D341Med (cell line): ENCODE measurements at regions not wholly inside any gene's neighbourhood (a gene's known extent, or its start where the extent isn't known, plus 50 kb on each side); places are given as distances from the start of the nearest gene placed in this dataset.

Experiments
- DNase-seq: peaks from one replicate; pipeline ENCODE4 v3.0.0; 2012; ENCODE audit warnings: low spot score

DNA sequence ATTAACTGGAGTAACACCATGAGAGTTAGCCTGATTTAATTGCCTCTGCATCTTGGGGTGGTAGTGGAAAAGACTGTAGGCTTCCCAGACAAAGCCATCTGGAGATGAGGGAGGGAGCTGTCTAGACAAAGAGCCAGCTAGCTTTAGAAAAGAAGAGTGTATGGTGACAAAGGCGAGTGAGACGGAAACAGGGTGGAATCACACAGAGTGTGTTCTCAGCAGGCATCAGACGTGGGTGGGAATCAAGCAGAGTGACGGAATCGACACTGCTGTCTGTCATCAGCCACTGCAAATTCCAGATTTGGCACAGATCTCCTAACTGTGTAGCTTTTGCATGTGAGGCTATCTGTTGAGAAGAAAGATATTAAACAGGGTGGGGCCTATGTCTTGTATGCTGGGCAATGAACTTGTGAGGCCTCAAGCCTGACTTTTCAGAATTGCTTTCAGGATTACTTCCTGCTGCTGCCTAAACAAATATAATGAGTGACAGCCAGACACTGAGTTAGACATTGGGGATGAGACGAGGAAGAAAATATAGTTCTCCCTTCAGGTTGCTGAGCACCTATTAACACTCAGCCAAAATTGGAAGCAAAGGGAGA, 236.5 kb upstream of the GRIP1 start:
- DNase-seq = no peak

DNA sequence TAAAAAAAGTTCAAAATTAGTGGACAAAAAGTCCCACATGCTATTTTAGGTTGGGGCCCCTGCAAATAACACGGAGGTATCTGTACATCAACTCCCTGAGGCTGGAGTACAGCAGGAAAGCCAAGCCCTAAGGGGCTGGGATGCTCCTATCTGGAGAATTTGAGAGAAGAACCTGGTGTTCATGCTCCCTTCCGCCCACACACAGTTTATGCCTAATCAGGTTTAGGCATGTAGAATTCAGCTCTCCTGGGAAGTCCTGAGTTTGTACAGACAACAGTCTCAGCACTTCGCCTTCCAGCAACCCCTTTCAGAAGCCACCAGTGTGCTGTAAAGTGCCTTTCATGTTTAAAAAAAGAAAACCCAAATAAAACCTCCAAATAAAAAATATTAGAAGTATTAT, 237.3 kb upstream of the GRIP1 start:
- DNase-seq = no peak

DNA sequence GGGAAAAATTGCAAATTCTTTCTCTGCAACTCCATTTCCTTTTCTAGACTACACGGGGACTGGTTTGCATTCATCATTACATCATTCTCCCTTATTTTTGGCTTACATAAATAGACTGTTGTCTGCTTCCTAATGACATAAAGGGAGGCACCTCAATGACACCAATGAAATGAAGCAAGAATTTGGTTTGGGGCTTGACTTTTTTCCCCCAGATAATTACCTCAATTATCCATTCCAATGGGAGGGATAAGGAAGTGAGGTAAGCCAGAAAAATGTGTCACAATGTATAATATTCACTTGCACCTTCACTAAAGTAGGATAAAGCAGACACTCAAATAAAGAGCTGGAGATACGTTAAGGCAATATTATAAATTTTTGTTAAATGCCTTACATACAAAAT, 240.6 kb upstream of the GRIP1 start:
- DNase-seq = no peak

DNA sequence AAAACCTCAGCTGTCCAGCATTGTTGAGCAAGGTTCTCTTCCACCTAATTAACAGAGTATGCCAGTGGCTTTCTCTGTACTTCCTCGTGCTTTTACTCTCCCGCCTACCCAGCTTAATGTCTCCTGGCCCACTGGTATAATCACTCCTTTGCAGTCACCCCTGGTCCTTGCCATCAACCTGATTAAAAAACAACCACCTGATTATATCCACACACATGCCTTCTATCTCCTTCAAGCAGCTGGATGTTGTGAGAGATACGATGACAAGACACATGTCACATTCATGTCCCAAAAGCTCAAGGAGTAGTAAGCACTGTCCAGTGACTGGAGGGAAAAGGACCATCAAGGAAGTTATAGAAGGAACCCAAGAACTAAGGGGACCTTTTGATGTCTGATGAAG, 241.3 kb upstream of the GRIP1 start:
- DNase-seq = no peak

DNA sequence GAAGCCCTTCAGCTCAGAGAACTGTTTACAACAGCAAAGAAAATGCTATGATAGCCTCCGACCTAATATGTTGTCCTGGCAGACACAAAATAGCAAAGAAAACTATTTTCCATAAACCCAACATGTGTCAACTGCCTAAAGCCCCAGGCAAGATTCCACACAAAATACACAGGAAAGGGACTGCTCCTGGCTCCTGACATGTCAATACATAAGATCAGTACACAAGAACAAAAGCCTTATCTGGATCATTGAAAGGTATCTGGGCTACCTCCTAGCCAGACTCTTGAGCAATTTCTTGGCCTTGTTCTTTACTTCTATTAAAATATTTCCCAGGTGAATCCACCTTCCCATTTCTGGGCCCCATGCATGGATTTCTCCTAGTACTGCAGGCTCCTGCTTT, 242.3 kb upstream of the GRIP1 start:
- DNase-seq = no peak

DNA sequence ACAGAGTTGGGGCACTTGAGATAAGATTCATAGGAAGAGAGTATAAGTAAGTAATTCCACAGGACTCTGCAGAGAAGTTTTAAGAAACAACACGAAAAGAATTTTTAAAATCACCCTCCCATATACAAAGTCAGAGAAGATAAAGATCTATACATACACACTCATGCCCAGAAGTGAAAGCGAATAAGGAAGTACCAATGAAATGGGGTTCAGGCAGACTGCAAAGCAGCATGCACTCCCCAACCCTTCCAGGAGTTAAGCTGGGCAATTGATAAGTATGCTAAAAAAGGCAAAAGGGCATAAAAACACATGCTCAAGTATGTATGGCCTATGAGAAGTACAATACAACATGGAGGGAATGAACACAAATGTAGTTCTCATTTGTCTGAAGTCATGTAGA, 246.2 kb upstream of the GRIP1 start:
- DNase-seq = no peak

DNA sequence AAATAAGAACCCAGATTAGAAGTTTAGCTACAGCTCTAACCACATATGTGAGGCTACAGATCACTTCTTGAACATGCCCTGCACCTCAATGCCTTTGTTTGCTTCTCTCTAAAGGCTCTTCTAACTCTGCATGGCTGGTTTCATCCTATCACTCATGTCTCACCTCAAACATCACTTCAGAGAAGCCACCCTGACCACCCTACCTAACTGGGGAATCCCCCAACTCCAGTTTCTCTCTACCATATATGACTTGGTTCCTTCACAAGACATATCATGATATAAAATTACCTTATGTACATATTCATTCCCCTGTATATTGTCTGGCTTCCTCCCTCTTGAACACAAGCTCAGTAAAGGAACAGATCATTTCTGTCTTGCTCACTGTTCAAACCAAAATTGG, 250.2 kb upstream of the GRIP1 start:
- no peak for DNase-seq

DNA sequence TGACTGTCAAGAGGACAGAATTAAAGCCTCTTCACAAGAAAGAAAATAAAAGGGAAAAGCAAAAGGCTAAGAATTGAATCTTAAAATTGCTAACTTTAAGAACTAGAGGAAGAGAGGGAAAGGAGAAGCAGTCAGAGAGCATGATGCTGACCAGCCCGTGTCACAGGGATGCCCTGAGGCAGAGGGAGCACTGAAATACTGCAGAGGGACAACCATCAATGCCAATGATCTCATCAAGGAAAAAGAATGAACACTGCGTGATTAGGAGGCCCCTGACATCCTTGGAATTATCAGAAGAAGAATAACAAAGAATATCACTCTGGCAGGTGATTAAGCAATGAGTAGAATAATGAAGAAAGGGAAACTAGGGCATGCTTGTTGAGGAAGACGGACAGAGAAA, 252.2 kb upstream of the GRIP1 start:
- DNase-seq = no peak

DNA sequence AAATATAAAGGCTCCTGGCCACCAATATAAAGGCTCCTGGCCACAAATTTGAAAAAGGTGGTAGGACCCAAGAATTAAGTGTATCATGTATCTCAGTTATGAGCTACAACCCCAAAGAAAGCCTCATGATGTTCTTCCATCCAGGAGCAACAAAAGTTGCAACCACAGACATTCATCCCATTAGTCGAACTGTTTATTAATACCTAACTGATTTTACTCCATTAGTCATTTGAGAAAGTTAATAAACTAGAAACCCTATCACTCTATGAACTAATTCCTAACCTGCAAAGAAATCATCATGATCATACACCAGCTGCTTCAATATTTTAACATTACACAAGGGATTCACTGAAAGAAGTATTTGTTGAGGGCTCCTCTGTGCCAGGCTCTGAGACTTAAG, 253.2 kb upstream of the GRIP1 start:
- DNase-seq = no peak

DNA sequence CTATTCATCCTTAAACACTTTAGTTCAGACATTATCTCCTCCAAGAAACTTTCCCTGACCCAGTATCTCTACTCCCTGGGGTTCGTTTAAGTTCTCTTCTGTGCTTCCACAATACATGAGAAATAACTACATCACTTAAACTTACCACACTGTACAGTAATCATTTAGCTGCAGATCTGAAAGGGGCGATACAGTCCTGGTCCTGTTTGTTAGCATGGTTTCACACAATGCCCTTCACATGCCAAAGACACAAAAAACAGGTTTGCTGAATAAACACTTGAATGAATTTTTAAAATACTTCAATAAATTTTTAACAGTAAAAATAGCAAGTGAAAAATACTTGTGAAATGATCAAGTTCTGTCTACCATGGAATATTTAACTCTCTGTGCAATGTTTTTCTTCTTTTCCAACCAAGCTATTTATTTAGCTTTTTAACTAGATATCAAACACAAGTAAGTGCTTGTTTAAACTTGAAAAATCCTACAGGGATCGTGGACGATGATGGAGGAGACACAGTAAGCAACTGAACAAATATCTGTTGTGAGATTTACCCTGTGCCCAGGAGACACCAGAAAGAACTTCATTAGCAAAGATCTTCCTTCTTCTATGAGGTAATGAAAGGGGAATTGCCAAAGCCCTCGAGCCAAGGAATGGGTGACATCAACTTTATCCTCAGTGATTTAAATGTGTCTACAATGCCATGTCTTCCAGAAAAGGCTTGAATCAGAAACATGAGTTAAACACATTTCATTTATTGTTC, 255.6 kb upstream of the GRIP1 start:
- DNase-seq = no peak

DNA sequence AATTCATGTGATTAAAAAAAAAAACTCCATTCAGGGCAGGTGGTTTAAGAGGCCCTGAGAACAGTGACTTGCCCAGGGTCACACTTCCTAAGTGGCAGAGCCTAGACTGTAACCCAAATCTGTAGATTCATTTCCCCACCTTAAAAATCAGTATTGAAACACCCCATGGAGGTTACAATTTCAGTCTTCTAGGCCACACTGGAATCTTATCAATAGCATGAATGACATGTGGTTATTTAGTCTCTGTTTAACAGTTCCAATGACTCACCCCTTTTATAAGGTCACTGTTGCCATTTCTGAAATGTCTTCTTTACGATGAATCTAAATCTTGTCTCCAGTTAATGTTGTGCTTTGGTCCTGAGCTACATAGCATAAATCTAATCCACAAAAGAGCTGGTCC, 262.3 kb upstream of the GRIP1 start:
- no peak for DNase-seq

DNA sequence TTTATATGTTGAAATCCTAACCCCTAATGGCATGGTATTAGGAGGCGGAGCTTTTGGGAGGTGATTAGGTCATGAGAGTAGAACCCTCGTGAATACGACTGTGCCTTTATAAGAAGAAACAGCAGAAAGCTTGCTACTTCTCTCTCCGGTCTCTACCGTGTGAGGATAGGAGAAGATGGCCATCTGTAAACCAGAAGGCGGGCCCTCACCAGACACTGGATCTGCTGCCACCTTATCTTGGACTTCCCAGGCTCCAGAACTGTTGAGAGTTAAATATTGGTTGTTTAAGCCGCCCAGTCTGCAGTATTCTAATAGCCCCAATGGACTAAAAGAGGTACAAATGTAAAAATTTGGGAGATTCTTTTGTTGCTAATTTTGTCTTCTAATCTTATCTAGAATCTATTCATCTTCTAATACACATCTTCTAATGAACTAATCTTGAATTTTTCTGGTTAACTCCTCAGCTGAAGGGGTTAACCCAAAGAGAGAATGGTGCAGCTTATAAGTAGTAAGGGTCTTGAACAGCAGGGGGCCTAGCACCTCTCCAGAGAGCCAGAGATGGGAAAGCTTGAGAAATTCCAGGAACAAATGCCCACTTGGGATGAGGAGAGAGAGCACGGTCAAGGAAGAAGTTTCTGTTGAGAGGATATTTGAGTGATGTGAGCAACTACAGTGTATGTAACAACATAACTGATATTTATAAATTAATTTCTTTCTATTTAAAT, 264.0 kb upstream of the GRIP1 start:
- DNase-seq = no peak

DNA sequence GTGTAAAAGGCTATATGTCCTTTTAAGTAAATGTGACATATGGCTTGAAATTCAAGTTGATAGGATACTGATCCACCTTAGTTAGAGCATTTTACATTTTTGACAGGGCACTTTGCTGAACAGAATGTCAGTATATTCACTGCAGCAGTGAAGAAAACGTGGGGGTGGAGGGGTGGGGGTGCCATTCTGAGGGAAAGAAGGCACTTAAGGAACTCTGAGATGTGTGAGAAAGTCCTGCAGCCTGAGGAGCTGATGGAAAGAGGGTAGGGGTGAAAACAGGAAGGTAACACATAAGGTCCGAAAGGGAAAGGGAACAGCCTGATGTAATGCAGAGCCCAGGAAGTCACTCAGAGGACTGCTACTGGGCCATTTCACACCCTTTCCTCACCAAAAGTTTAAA, 265.5 kb upstream of the GRIP1 start:
- DNase-seq = no peak

DNA sequence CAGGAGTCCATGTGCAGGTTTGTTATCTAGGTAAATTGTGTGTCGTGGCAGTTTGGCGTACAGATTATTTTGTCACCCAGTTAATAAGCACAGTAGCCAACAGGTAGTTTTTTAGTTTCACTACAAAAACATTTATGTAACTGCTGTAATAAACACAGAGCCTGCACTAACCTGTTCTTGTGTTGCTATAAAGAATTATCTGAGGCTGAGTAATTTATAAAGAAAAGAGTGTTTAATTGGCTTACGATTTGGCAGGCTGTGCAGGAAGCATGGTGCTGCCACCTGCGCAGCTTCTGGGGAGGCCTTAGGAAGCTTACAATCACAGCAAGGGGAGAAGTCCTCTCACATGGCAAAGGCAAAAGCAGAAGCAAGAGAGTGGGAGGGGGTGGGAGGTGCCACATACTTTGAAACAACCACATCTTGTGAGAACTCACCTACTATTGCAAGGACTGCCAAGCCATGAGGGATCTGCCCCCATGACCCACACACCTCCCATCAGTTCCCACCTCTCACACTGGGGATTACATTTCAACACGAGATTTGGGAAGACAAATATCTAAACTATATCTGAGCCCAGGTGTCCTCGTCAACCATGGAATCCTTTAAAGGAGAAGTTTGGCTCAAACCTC, 266.4 kb upstream of the GRIP1 start:
- no peak for DNase-seq

DNA sequence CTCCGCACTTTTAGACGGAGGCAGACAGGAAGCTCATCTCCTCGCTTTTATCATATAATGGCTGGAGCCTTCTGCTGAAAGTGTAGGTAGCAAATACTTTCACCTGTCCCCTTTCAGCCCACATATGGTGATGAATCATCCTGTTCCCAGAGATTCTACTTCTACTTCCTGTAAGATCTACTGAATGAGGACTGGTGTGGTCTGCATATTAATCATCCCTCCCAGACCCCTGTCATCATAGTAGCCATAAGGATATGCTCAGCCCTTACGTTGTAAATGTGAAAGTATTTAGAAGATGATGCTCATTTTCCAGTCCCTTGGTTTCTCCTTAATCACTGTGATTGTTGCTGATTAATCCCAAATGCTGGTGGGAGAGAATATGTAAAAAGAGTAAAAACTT, 268.2 kb upstream of the GRIP1 start:
- DNase-seq = no peak

DNA sequence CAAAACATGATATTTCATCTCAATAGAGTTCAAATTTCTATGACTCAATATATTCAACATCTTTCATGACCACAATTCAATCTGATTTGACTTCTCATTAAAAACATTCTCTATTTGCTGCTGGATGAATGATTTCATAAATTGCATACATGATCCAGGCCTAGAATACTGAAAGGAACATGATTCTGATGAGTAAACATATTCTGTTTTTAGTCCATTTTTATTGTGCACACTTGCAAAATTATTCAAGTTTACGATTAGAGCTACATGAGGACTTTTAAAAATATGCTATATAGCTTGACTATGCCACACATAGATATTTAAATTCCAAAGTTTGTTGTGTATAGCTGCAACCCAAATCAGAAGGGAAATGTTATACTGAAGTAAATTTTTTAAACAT, 273.8 kb upstream of the GRIP1 start:
- DNase-seq = no peak

DNA sequence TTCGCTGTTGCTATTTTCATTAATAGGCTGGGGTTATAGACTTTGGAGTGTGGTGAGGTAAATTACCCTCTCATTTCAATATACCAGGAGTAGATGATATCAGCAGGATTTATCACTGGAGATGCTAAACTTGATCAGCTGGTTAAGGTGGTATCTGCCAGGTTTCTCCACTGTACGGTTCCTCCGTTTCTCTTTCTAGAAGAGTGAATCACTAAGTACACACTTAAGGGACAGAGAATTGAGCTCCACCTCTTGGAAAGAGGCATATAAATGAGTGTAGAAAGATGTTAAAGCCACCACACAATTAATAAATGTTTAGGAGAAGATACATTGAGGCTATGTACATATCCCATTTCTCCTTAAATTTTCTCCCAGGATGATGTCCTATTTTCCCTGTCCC, 277.4 kb upstream of the GRIP1 start:
- no peak for DNase-seq

DNA sequence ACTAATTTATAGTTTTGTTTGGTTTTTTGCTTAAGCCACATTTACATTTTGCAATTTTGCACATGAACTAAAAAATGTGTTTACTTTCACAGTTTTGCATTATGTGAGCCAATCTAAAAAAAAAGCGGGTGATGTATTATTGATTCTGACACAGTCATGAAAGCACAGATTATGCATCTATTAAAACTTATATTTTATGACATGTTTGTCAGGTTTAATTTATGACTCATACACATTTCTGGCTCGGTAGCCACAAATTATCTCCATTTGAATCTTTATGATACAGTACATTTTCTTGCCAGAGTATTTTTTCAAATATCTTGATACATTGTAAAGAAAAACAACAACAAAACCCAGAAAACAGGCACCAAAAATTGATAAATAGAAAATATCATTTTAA, 280.4 kb upstream of the GRIP1 start:
- no peak for DNase-seq

DNA sequence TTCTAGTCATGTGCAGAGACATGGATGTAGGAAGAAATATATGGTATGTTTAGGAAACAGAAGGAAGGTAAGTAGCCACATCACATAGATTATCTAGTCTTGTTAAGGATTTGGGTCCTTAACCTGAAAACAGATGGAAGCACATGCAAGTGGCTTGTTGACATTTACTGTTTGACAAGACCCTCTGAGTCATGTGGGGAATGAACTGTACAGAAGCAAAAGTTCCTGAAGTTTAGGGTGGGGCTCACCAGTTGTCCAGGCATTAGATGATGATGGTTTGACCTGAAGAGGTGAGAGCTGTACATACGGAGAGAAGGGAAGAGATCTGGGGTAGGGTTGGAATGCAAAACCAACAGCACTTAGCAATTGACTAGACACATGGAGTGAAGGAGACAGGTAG, 281.1 kb upstream of the GRIP1 start:
- no peak for DNase-seq

DNA sequence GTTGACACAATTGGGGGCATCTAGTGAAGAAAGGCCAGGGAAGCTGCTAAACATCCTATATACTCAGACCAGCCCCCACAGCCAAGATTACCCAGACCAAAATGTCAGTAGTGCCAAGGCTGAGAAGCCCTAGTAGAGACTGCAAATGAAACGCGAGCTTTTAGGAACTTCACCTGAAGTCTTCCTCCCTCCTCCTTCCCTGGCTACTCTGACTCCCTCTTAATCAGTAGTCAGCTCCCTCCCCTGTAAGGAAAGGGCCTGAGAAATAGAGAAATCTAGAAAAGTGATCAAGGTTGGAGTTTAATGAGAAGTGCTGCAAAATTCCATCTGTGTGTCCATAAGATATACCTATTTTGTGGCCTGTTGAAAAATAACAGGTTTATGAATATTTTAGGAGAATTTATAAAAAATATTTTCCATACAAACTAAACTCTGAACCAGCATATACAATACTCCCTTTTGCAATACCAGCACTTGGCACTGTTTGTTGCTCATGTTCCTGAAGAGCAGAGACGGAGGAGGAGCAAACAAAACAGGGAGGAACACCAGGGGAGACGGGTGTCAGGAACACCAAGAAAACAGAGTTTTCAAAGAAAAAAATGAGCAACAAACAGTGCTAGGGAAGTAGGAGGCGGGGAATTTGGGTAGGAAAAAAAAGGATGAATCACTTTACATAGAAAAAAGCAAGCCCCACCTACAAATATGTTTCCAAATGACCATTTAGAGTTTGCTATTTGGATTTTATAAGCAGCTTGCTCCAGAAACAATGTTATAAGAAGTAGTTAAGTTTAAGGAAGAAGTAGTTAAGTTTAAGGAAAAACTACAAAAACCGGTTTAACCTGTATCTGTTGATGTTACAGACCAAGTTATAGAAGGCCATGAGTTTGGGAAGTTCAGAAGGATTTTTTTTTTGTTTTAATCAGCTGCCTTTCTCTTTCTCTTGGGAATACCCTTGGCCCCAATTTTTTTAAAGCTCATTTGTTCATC, 282.1 kb upstream of the GRIP1 start:
- no peak for DNase-seq

DNA sequence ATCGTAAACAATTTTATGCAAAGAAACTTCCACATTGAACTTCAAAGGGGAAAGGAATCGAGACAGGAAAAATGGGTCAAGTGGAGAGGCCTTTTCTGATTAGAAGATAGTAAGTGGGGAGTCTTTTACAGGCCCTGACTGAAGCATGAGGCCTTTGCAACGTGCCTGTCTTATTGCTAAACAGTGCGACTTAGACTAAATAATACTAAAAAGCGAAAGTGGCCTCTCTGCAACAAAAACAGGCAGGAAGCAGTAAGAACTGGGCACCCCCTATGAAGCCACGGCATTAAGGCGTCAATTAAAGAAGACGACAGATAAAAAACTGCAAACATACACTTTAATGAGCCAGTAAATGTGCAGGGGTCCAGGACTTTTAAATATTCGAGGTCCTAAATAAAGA, 283.4 kb upstream of the GRIP1 start:
- no peak for DNase-seq

DNA sequence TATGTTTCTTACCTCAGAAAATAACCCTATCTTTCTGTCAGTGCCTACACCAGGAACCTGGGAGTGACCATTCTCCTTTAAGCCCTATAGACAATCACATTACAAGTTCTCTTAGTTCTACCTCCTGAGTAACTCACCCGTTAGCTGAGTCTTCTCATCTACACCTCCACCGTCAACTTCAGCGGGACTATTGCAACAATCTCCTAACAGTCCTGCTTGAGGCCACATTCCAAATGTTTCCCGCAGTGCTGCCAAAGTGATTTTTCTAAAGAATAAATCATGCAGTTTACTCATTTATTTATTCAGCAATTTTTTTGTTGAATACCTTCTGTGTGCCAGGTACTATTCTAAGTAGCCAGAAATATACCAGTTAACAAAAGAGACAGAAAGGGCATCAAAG, 285.0 kb upstream of the GRIP1 start:
- no peak for DNase-seq
